HepG2 (cell line): ENCODE measurements at regions not wholly inside any gene's neighbourhood (a gene's known extent, or its start where the extent isn't known, plus 50 kb on each side); places are given as distances from the start of the nearest gene placed in this dataset.

ENCODE experiments used
- ATAC-seq: fragments of 200-7000 bp; cut with Tn5 transposase; 3 replicates; pipeline ENCODE4 v1.9.1; 2020; ENCODE audit warnings: mild to moderate bottlenecking, moderate library complexity
- BruUV-seq: library from RNA; stranded (reverse); fragments of 400-500 nt; replicated peaks from 2 replicates; lab custom pipeline; 2021; lab: Mats Ljungman, UMichigan
- CTCF ChIA-PET: fragments of 300-600 bp; formaldehyde crosslinking; extraction: SDS; loops from one replicate; lab custom pipeline; 2021; ENCODE audit warnings: low total read pairs, inconsistent platforms, low intra/inter-chr PET ratio; lab: Yijun Ruan, JAX
- POLR2A ChIA-PET: fragments of 350-600 bp; sonication (Branson Sonifier 250); formaldehyde crosslinking; loops from one replicate; lab custom pipeline; 2020; ENCODE audit warnings: antibody characterized with exemption, inconsistent platforms; lab: Yijun Ruan, JAX
- DNase-seq: peaks from one replicate; pipeline ENCODE4 v3.0.0-alpha.2; 2015; ENCODE audit warnings: low spot score
- FAIRE-seq: peaks from 3 replicates; lab custom pipeline; 2011; peaks lifted over from hg19 to GRCh38; lab: Jason Lieb, UNC
- H2AFZ ChIP-seq: one replicate; pipeline ENCODE4 v1.6.1; 2011; ENCODE audit warnings: low read length, inconsistent platforms
- H3K27ac ChIP-seq: fragments of 300-600 bp; 3 replicates; pipeline ENCODE4 v1.8.0; 2011; ENCODE audit warnings: mixed run types, mild to moderate bottlenecking, mixed read lengths, low read length, inconsistent platforms; ENCODE audit not compliant: insufficient read depth; ENCODE audit errors: extremely low read length
- H3K27me3 ChIP-seq, 2 experiments: fragments of 200-600 bp in 1 of 2; 2 replicates in 1 of 2; 3 replicates in 1 of 2; pipeline versions ENCODE4 v1.6.0 to v1.8.0; 2011; ENCODE audit warnings: low read length in 2 of 2, mild to moderate bottlenecking in 2 of 2, moderate library complexity in 2 of 2, inconsistent platforms in 1 of 2; ENCODE audit not compliant: insufficient read depth in 2 of 2, control insufficient read depth in 1 of 2
- H3K36me3 ChIP-seq, 2 experiments: fragments of 200-600 bp in 1 of 2; replicated peaks in 1 of 2; 2 replicates in 1 of 2; 3 replicates in 1 of 2; pipeline versions ENCODE4 v1.5.1 to v1.8.0; 2011; ENCODE audit warnings: low read length in 2 of 2, inconsistent platforms in 1 of 2; ENCODE audit not compliant: insufficient read depth in 2 of 2, control insufficient read depth in 1 of 2
- H3K4me1 ChIP-seq: 2 replicates; pipeline ENCODE4 v1.5.1; 2012; ENCODE audit warnings: low read length, inconsistent platforms; ENCODE audit not compliant: insufficient read depth
- H3K4me2 ChIP-seq: 2 replicates; pipeline ENCODE4 v1.6.0; 2011; ENCODE audit warnings: low read depth, low read length, inconsistent platforms
- H3K4me3 ChIP-seq, 3 experiments: fragments of 200-600 bp in 1 of 3; sonication (generic), shearing (Covaris generic) in 1 of 3; replicated peaks in 1 of 3; 2 replicates each; pipeline ENCODE4 v1.5.1; 2011 to 2016; ENCODE audit warnings: low read length in 3 of 3, inconsistent platforms in 2 of 3, low read depth in 2 of 3, mild to moderate bottlenecking in 2 of 3, control low read depth in 1 of 3, mixed read lengths in 1 of 3; ENCODE audit not compliant: insufficient read depth in 1 of 3
- H3K79me2 ChIP-seq: one replicate; pipeline ENCODE4 v1.6.1; 2011; ENCODE audit warnings: low read length, inconsistent platforms; ENCODE audit not compliant: insufficient read depth
- H3K9ac ChIP-seq: 2 replicates; pipeline ENCODE4 v1.6.0; 2011; ENCODE audit warnings: mild to moderate bottlenecking, low read depth, low read length, inconsistent platforms; ENCODE audit not compliant: insufficient read depth
- H3K9me3 ChIP-seq: 2 replicates; pipeline ENCODE4 v1.5.1; 2012; ENCODE audit warnings: mild to moderate bottlenecking, low read length
- H4K20me1 ChIP-seq: 2 replicates; pipeline ENCODE4 v1.6.0; 2011; ENCODE audit warnings: inconsistent platforms, mild to moderate bottlenecking, low read length, moderate library complexity; ENCODE audit not compliant: insufficient read depth
- CREM ChIP-seq, 2 experiments: sonication (generic) in 1 of 2; formaldehyde crosslinking in 1 of 2; IDR thresholded peaks; 2 replicates each; pipeline versions ENCODE4 v1.4.0 to v1.6.1; 2016 to 2020; ENCODE audit warnings: antibody characterized with exemption in 1 of 2, mild to moderate bottlenecking in 1 of 2, missing genetic modification reagents in 1 of 2
- ELF1 ChIP-seq: sonication (generic); formaldehyde crosslinking; IDR thresholded peaks from 2 replicates; pipeline ENCODE4 v1.4.0; 2020; ENCODE audit warnings: missing genetic modification reagents
- HNF4A ChIP-seq: sonication (generic); formaldehyde crosslinking; IDR thresholded peaks from 2 replicates; pipeline ENCODE4 v1.4.0; 2020; ENCODE audit warnings: missing genetic modification reagents
- HOXA7 ChIP-seq: sonication (generic); formaldehyde crosslinking; IDR thresholded peaks from 2 replicates; pipeline ENCODE4 v1.8.1; 2022; ENCODE audit warnings: mild to moderate bottlenecking, missing genetic modification reagents, moderate library complexity
- IKZF5 ChIP-seq: IDR thresholded peaks from 2 replicates; pipeline ENCODE4 v1.6.1; 2018; ENCODE audit warnings: missing genetic modification reagents, mild to moderate bottlenecking, missing compliant biosample characterization
- MAFK ChIP-seq, 2 experiments: IDR thresholded peaks in 1 of 2; conservative IDR thresholded peaks in 1 of 2; 2 replicates each; pipeline ENCODE4 v1.6.1; 2011; ENCODE audit warnings: improper control_type of control experiment in 2 of 2, low read length in 2 of 2
- MBD4 ChIP-seq: IDR thresholded peaks from 2 replicates; pipeline ENCODE4 v1.6.1; 2012; ENCODE audit warnings: low read length, inconsistent platforms, borderline replicate concordance
- MTA1 ChIP-seq: sonication (generic); formaldehyde crosslinking; IDR thresholded peaks from 2 replicates; pipeline ENCODE4 v1.4.0; 2020; ENCODE audit warnings: missing genetic modification reagents, mild to moderate bottlenecking, borderline replicate concordance
- PLSCR1 ChIP-seq: sonication (generic); formaldehyde crosslinking; IDR thresholded peaks from 2 replicates; pipeline ENCODE4 v1.5.0; 2020; ENCODE audit warnings: missing genetic modification reagents, mild to moderate bottlenecking, borderline replicate concordance
- RBFOX2 ChIP-seq: fragments of 200-400 bp; formaldehyde crosslinking; IDR thresholded peaks from 2 replicates; pipeline ENCODE4 v1.6.1; 2017; ENCODE audit warnings: low read depth, mild to moderate bottlenecking, low read length
- RBM22 ChIP-seq: fragments of 200-400 bp; formaldehyde crosslinking; optimal IDR thresholded peaks from 2 replicates; pipeline ENCODE3; 2017; ENCODE audit warnings: mild to moderate bottlenecking, low read length, moderate library complexity
- RORA ChIP-seq: sonication (generic); formaldehyde crosslinking; IDR thresholded peaks from 2 replicates; pipeline ENCODE4 v1.5.0; 2020; ENCODE audit warnings: mild to moderate bottlenecking, missing genetic modification reagents, moderate library complexity
- SKI ChIP-seq: fragments of 450-650 bp; IDR thresholded peaks from one replicate; pipeline ENCODE4 v1.6.1; 2018; ENCODE audit warnings: mild to moderate bottlenecking; ENCODE audit not compliant: partially characterized antibody
- ZBTB4 ChIP-seq: sonication (generic); formaldehyde crosslinking; IDR thresholded peaks from 2 replicates; pipeline ENCODE4 v1.4.0; 2020; ENCODE audit warnings: missing genetic modification reagents, mild to moderate bottlenecking, borderline replicate concordance
- ZMYM4 ChIP-seq: sonication (generic); formaldehyde crosslinking; IDR thresholded peaks from 2 replicates; pipeline ENCODE4 v1.8.1; 2023; ENCODE audit warnings: mild to moderate bottlenecking, missing genetic modification reagents
- ZNF543 ChIP-seq: sonication (generic); formaldehyde crosslinking; IDR thresholded peaks from 2 replicates; pipeline ENCODE4 v1.4.0; 2020; ENCODE audit warnings: mild to moderate bottlenecking, missing genetic modification reagents
- ZNF776 ChIP-seq: sonication (generic); formaldehyde crosslinking; IDR thresholded peaks from 2 replicates; pipeline ENCODE4 v1.4.0; 2020; ENCODE audit warnings: mild to moderate bottlenecking, missing genetic modification reagents
- WGBS: methylation state at CpG from one replicate; pipeline ENCODE4 v1.1.6; 2017; ENCODE audit warnings: low lambda C conversion rate; 5-methylcytosine and 5-hydroxymethylcytosine counted together
- in situ Hi-C: cut with HindIII; loops from 2 replicates; pipeline ENCODE4 v1.10.0; 2017; ENCODE audit warnings: low pct_unique_long_range_greater_than_20kb; ENCODE audit not compliant: extremely low pct_ligation_motif_present
- intact Hi-C: fragments of 100-400 bp; cut with micrococcal nuclease; formaldehyde crosslinking; loops from one replicate; pipeline ENCODE4 v1.10.0; 2022; ENCODE audit not compliant: unreplicated experiment

- Histone ChIP-seq H2AFZ (no peak overlapping the region), H3K27ac (no peak overlapping the region), H3K4me1 (no peaks in the 10 kb centered on the region), H3K9me3 (no peaks in the 10 kb centered on the region), H3K4me2 (no peak overlapping the region), H3K79me2 (no peaks in the 10 kb centered on the region), H4K20me1 (no peaks in the 10 kb centered on the region), H3K27me3 (no peaks in the 10 kb centered on the region), H3K9ac (no peak overlapping the region), H3K36me3 (no peaks in the 10 kb centered on the region), H3K4me3 (no peak overlapping the region)
- ChIA-PET POLR2A (no interaction called here), CTCF (no interaction called here)
- BruUV-seq: no TSS peak
- intact Hi-C loops: no loop called here
- FAIRE-seq (no peak), ATAC-seq (no peak), DNase-seq (no peak)
- WGBS: 5% methylated on average over 4 of the region's 4 CpGs
- in situ Hi-C loops: no loop called here
- TF ChIP-seq ZNF776 (no peak), CREM (IDR thresholded peaks at IDR 0.05) (no peak), CREM (CRISPR knock-in tag; IDR thresholded peaks at IDR 0.05) (no peak), RBFOX2 (no peak), MBD4 (no peak), SKI (no peak), RBM22 (no peak), MAFK (conservative IDR thresholded peaks at IDR 0.05 in 1 of 2, IDR thresholded peaks at IDR 0.05 in 1 of 2; ENCODE audit: low read length in 2 of 2) (no peak), MTA1 (CRISPR knock-in tag) (no peak), IKZF5 (CRISPR knock-in tag) (no peak), PLSCR1 (CRISPR knock-in tag) (no peak), HOXA7 (CRISPR knock-in tag) (no peak), ELF1 (CRISPR knock-in tag) (no peak), HNF4A (no peak), RORA (CRISPR knock-in tag) (no peak), ZNF543 (no peak), ZMYM4 (CRISPR knock-in tag) (no peak), ZBTB4 (CRISPR knock-in tag) (no peak)
These were observed 308.3 kb upstream of the ADGRB3 start for GRCh38 chr6:68326762-68327161.
